ENCODE measurements at regions not wholly inside any gene's neighbourhood (a gene's known extent, or its start where the extent isn't known, plus 50 kb on each side); places are given as distances from the start of the nearest gene placed in this dataset.

DNA sequence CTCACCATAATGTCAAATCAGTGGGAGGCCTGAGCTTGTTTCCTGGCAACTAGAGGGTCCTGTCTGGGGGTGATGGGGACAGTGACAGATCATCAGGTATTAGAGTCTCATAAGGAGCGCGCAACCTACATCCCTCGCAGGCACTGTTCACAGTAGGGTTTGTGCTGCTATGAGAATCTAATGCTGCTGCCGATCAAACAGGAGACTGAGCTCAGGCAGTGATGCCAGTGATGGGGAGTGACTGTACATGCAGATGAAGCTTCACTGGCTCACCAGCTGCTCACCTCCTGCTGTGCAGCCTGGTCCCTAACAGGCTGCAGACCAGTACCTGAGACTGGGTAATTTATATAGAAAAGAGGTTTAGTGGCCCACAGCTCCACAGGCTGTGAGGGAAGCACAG lies 147.3 kb downstream of the TTLL2 start:
- H3K27me3 ChIP-seq: no peaks in the 10 kb centered on the region
- WGBS, 2 donors (ENCODE audit: low coverage in 1 of 2): 90 to 92% methylated on average over 2 of the region's 4 CpGs
- H3K36me3 ChIP-seq: no peaks in the 10 kb centered on the region
- ATAC-seq: no peak
- TF ChIP-seq CTCF (IDR thresholded peaks at IDR 0.05): no peak
- no peak for TF ChIP-seq POLR2A (IDR thresholded peaks at IDR 0.05)
- no peak for TF ChIP-seq EP300 (IDR thresholded peaks at IDR 0.05)
- TF ChIP-seq POLR2AphosphoS5 (IDR thresholded peaks at IDR 0.05): no peak
- H3K4me1 ChIP-seq: peaks cover 0 to 17% (median 0%) of the 10 kb centered on the region in 3 donors
- no peak overlapping the region for H3K27ac ChIP-seq
- no peaks in the 10 kb centered on the region for H3K9me3 ChIP-seq
- no peak overlapping the region for H3K4me3 ChIP-seq

GRCh38 chr6:167472880-167473279 lies 148.0 kb downstream of the TTLL2 start:
- Histone ChIP-seq H3K36me3 (no peaks in the 10 kb centered on the region), H3K27me3 (no peaks in the 10 kb centered on the region), H3K9me3 (no peaks in the 10 kb centered on the region), H3K27ac (no peak overlapping the region), H3K4me3 (no peak overlapping the region), H3K4me1 (peaks cover 0 to 17% (median 0%) of the 10 kb centered on the region in 3 donors)
- ATAC-seq: no peak
- no peak for TF ChIP-seq POLR2AphosphoS5 (IDR thresholded peaks at IDR 0.05)
- no peak for TF ChIP-seq CTCF (IDR thresholded peaks at IDR 0.05)
- no peak for TF ChIP-seq EP300 (IDR thresholded peaks at IDR 0.05)
- no peak for TF ChIP-seq POLR2A (IDR thresholded peaks at IDR 0.05)
- WGBS, 2 donors (ENCODE audit: low coverage in 1 of 2): 75% methylated on average over 1 of the region's 1 CpG; no CpG with 5 or more reads in 1 of the 2 donors

DNA sequence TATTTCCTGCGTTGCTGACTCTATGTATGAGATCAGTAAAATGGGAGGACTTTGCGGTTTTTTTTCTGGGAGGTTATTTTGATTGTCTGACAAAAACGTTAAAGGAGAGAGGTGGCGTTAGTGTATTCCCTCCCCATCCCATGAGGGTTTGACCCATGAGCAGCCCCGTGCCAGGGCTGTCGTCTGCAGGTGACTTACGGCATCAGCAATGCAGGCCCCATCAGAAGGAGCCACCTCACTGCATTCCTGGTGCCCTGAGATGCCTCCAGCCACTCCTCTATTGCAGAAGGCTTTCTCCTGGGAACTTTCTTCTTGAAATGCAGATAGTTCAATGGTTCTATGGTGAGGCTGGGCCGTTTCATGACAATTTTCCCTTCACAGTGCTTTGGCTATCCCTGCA lies 149.3 kb downstream of the TTLL2 start:
- H3K36me3 ChIP-seq: no peaks in the 10 kb centered on the region
- ATAC-seq: no peak
- H3K4me1 ChIP-seq: peaks cover 0 to 15% (median 0%) of the 10 kb centered on the region in 3 donors
- no peaks in the 10 kb centered on the region for H3K9me3 ChIP-seq
- 80 to 96% methylated on average over 2 to 7 of the region's 8 CpGs for WGBS, 2 donors (ENCODE audit: low coverage in 1 of 2)
- no peaks in the 10 kb centered on the region for H3K27me3 ChIP-seq
- TF ChIP-seq CTCF (IDR thresholded peaks at IDR 0.05) (no peak), POLR2AphosphoS5 (IDR thresholded peaks at IDR 0.05) (no peak), EP300 (IDR thresholded peaks at IDR 0.05) (no peak), POLR2A (IDR thresholded peaks at IDR 0.05) (no peak)
- H3K4me3 ChIP-seq: no peak overlapping the region
- H3K27ac ChIP-seq: no peak overlapping the region

DNA sequence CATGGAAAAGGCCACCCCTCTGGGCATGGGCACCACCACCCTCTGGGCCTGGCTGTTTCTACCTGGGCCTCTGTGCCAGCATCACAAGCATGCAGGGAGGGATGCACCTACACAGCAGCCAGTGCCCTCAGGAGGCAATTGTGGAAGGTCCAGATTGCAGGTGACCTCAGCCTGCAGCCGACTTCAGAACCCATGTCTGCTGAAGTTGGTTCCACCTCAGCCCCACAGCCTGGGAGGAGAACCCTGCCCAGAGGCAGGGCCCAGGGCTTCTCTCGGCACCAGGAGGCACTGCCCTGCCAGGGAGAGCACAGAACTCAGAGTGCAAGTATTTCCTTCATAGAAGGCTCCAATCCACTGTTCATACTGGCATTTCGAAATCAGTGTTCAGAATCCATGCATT lies 149.8 kb downstream of the TTLL2 start:
- Histone ChIP-seq H3K4me3 (no peak overlapping the region), H3K9me3 (no peaks in the 10 kb centered on the region), H3K27me3 (peaks cover 4% of the 10 kb centered on the region), H3K4me1 (peaks cover 0 to 13% (median 0%) of the 10 kb centered on the region in 3 donors), H3K36me3 (no peaks in the 10 kb centered on the region), H3K27ac (no peak overlapping the region)
- TF ChIP-seq POLR2A (IDR thresholded peaks at IDR 0.05) (no peak), CTCF (IDR thresholded peaks at IDR 0.05) (no peak), EP300 (IDR thresholded peaks at IDR 0.05) (no peak), POLR2AphosphoS5 (IDR thresholded peaks at IDR 0.05) (no peak)
- ATAC-seq: no peak
- WGBS, 2 donors (ENCODE audit: low coverage in 1 of 2): 76 to 86% methylated on average over 1 to 2 of the region's 3 CpGs

DNA sequence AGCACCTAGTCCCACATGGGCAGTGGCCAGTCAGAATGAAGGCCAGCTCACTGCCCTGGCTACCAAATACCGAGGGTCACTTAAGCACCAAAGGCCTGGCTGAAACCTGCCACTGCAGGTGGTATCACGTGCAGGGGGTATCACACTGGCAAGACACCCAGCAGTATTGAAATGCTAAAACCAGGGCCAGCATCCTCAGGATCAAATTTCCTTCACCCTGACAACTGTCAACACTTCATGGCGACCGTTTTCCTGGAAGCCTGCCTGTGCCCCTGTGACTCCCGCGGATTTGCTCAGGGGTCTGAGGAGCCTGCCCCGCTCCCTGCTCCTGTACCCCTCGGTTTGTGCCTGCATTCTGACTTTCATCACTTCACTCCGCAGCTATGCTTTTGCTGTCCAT lies 151.1 kb downstream of the TTLL2 start:
- WGBS, 2 donors (ENCODE audit: low coverage in 1 of 2): 64% methylated on average over 5 to 9 of the region's 9 CpGs
- Histone ChIP-seq H3K27ac (no peak overlapping the region), H3K4me1 (peaks cover 0 to 15% (median 0%) of the 10 kb centered on the region in 3 donors), H3K4me3 (no peak overlapping the region), H3K27me3 (peaks cover 4% of the 10 kb centered on the region), H3K9me3 (no peaks in the 10 kb centered on the region), H3K36me3 (no peaks in the 10 kb centered on the region)
- no peak for TF ChIP-seq POLR2AphosphoS5 (IDR thresholded peaks at IDR 0.05)
- TF ChIP-seq EP300 (IDR thresholded peaks at IDR 0.05): no peak
- TF ChIP-seq CTCF (IDR thresholded peaks at IDR 0.05): no peak
- TF ChIP-seq POLR2A (IDR thresholded peaks at IDR 0.05): no peak
- ATAC-seq: no peak
